ENCODE measurements at regions not wholly inside any gene's neighbourhood (a gene's known extent, or its start where the extent isn't known, plus 50 kb on each side); places are given as distances from the start of the nearest gene placed in this dataset.
A peak's percentile ranks its signal among the peaks of the same experiment; 100 is the strongest.

DNA sequence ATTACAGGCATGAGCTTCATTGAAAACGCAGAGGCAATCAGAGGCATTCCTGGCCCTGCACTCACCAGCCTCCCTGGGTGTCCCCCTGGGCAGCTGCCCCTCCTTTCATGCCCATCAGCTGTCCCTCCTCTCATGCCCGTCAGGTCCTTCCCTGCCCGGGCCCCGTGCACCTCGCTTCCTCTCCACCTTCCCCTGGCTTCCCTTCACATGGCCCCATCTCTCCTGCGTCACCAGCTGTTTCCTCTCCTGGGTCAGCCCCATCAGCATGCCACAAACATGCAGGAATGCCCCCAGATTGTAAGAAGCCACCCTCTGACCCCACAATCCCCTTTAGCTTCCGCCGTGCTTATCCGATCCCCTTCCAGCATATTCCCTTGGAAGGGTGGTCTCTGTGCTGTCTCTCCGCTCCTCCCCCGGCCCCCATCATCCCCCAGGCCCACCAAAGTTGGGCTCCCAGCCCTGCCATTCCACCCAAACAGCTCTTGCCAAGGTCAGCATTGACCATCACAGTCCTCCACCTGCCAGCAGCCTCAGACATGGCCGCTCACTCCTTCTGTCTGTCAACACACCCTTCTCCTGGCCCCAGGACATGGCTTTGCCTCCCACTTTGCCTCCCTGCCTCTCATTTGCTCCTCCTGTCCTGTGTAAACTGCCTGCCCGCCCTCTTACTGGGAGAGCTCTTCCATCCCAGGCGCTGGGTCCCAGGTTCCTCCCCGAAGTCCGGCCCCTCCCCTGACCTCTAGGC lies 98.6 kb upstream of the IER5L start:
- DNase-seq = no peak

- DNase-seq = no peak
These were observed 97.7 kb upstream of the IER5L start for GRCh38 chr9:129275626-129276247.

GRCh38 chr9:129273941-129274684 lies 96.1 kb upstream of the IER5L start:
- DNase-seq = no peak

- no peak for DNase-seq
These were observed 95.3 kb upstream of the IER5L start for GRCh38 chr9:129273136-129273895.

- DNase-seq = no peak
These were observed 94.4 kb upstream of the IER5L start for GRCh38 chr9:129272348-129273025.

GRCh38 chr9:129270903-129271431 lies 92.9 kb upstream of the IER5L start:
- DNase-seq = no peak

DNA sequence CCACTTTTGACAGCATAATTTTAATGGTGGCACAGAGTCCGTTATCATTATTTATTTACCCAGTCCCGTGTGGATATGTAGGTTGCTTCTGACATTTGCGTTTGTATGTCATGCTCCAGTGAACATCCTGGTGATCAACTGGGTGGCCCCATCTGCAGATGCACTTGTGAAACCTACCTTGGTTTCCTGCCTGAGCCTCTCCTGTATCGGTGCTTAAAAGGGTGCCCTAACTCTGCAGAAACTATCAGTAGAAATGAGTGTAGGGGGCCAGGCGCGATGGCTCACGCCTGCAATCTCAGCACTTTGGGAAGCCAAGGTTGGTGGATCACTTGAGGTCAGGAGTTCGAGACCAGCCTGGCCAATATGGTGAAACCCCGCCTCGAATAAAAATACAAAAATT lies 92.1 kb upstream of the IER5L start:
- no peak for DNase-seq

DNA sequence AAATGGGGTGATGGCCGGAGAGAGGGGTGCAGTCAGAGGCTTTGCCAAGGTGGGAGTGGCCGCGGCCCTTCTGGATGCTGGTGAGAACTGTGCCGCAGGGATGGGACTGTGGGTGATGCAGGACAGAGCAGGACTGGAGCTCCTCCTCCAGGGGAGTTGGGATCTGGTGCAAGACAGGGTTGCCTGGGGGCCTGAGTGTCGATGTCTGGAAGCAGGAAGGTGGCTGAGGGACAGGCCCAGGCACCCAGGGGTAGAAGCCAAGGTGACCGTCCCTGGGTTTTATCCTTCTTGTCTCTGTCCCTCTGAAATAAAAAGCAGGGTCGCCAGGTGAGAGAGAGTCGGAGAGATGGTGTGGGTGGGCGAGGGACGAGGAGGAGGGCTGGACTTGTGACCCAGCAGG lies 89.1 kb upstream of the IER5L start:
- no peak for DNase-seq

GRCh38 chr9:129266536-129266935 lies 88.5 kb upstream of the IER5L start:
- DNase-seq = no peak

GRCh38 chr9:129264388-129264787 lies 86.3 kb upstream of the IER5L start:
- DNase-seq = no peak

DNA sequence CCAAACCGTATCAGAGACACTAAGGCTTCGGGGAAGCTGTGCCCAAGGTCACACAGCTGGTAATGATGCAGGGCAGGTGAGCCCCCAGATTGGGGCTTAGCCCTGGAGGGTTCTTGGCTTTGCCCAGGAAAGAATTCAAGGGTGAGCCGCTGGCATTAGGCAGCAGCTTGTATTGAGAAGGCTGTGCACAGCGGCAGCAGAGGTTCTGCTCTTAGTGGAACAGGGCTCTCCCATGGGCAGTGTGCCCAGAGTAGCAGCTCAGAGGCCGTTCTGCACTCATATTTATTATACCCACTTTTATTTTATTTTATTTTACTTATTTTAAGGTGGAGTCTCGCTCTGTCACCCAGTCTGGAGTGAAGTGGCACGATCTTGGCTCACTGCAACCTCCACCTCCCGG lies 85.8 kb upstream of the IER5L start:
- no peak for DNase-seq

DNA sequence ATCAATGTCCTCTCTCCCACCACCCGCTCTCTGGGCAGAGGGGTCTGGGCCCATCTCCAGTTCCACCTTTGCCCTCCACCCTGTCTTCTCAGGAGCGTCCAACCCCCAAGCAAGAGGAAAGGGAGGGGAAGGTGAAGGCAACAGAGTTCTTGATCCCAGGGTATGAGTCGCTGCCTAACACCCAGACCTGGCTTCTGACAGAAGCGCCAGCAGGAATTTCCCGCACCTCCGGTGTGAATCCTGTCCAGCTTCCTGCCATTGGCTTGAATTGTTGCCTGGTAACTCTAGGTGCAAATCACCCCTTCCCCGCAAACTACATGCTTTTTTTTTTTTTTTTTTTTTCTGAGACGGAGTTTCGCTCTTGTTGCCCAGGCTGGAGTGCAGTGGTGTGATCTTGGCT lies 84.2 kb upstream of the IER5L start:
- DNase-seq = no peak

- no peak for DNase-seq
These were observed 81.3 kb upstream of the IER5L start for GRCh38 chr9:129259375-129259774.

DNA sequence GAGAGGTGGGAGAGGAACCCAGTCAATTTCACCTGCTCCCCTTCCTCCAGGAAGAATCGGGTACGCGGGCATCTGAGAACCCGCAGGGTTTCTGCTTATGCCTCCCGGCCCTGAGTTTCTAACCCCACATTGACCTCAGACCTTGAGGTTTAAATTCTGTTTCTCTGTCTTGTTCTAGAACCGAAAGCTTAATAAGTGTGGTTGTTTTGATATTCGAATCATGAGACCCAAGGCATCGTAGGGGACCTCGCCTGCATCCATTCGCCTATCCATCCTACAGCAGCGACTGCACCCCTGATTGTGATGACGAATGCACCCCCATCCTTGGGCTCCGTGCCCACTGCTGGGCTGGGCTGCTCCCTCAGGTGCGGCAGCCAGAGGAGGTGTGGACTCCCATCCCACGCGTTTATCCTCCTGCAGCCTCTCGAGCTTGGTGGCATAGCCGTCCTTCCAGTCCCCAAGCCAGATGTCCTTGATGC lies 80.8 kb upstream of the IER5L start:
- DNase-seq = no peak

DNA sequence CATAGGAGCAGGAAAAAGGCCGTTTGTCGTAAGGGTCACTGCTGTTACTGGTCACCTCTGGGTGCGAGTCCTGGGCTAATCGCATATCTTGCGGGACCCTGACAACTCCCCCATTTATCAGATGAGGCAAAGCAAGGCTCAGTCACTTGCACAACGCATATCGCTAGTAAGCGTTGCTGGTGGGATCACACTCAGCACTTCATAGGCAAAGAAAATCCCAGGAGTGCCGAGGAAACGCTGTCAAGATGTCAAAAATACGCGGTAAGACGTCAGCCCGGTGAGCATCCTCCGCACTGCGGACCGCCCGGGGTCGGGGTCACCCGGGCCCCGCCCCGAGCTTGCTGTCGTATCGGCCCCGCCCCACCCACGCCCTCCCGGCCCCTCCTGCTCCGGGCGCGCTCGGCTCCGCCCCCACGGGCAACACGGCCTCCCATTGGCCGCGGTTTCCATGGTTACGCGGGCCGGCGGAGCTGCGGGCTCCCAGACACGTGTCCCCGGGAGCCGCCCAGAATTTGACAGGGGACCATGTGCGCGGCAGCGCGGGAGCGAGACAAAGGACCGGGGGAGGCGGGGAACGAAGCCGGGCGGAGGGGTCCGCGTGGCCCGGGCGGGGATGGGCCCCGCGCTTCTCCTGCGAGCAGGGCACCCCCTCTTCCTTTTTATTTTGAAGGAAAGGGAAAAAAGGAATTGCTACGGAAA lies 80.2 kb upstream of the IER5L start:
- DNase-seq = peak; percentile 72 to 83

- DNase-seq = no peak
These were observed 79.1 kb upstream of the IER5L start for GRCh38 chr9:129256959-129257713.

DNA sequence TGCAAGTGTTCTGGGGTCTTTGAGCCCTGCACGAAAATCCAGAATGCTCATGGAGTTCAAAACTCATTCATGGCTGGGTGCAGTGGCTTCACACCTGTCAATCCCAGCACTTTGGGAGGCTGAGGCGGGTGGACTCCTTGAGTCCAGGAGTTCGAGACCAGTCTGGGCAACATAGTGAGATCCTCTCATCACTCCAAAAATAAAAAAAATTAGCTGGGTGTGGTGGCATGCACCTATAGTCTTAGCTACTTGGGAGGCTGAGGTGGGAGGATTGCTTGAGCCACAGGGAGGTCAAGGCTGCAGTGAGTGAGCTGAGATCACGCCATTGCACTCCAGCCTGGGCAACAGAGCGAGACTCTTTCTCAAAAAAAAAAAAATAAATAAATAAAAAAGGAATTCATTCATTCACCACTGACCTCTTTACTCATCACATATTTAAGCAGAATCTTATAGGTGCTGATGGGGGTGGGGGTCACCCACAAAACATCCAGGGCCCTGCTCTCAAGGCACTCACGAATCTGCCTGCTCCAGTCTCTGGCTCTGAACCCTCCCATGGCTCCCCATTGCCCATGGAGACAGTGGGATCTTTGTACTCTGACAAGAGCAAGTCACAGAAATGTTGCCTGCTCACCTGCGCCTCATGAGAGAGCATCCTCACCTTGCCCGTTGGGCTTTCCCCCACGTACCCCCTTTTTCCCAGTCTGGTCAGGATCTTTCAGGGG lies 76.7 kb upstream of the IER5L start:
- DNase-seq = no peak

DNA sequence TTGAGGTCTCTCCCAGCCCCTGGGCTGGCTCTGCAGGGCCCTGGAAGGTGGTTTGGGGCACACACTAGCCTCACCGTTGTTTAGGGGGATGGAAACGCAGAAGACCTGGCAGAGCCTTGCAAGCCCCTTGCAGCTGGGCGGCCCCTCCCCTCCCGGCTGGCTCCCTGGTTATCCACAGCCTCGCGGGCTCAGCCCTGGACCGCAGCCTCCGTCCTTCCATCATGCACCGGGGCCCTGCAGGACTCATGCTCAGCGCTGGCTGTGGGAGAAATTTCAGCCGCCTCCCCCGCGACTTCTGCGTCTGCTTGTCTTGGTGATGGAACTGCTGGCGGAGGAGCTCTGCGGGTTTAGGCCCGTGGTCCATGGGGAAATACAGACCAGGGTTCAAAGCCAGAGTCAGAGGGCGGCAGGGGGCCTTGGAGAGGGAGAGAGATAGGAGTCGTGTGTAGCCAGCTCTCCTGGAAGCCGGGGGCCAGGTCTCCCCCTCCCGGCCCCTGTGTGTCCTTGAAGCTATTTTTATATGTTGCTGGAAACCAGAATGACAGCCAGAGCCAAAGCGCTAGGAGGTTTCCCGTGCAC lies 75.8 kb upstream of the IER5L start:
- DNase-seq = no peak

DNA sequence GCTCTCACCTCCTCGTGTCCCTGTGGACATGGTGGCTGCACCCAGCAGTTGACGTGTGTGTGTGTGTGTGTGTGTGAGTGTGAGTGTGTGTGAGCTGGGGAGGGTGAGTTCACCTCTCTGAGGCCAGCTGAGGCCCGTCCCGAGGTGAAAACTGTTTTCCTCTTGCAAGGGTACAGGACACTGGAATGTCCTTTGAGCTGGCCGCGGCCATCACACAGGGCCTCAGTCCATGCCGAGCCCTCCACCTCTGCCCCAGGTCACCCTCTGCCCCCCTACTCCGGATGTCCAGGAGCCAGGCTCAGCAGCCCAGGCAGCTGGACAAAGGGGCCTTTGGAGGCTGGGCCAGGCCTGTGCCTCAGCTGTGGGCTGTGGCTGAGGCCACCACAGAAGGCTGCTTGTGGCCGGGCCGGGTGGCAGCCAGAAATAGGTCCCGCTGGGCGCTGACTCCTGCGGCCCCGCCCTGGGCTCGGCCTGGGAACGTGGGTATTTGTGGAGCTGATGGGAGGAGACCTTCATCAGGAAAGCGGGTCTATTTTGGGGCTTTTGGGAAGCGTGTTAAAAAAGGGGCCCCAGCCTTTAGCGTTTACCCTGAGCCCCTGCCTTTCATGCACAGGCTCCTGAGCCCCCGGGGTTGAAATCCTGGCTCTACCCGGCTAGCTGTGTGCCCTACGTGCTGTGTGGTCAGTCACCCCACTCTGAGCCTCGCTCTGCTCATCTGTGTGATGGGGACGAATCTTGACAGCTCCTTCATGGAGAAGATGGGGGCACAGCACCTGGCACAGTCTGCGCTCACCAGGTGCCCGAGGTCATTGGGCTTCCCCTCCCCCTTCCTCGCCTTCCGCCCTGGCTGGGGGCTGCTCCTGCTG lies 75.1 kb upstream of the IER5L start:
- DNase-seq = no peak
